AG04450 (cell line): ENCODE measurements at regions not wholly inside any gene's neighbourhood (a gene's known extent, or its start where the extent isn't known, plus 50 kb on each side); places are given as distances from the start of the nearest gene placed in this dataset.
A peak's percentile ranks its signal among the peaks of the same experiment; 100 is the strongest.

Experiments
- CTCF ChIA-PET: fragments of 300-600, 350-600 bp; formaldehyde crosslinking; extraction: SDS; loops from one replicate; lab custom pipeline; 2022; ENCODE audit warnings: antibody characterized with exemption, inconsistent platforms; lab: Charles Lee
- POLR2A ChIA-PET: fragments of 350-600 bp; formaldehyde crosslinking; extraction: SDS; loops from one replicate; lab custom pipeline; 2021; ENCODE audit warnings: antibody characterized with exemption, inconsistent platforms; lab: Yijun Ruan, JAX
- DNase-seq: peaks from one replicate; pipeline ENCODE4 v3.0.0-alpha.2; 2011; ENCODE audit warnings: low read depth, low spot score
- H3K27ac ChIP-seq: one replicate; pipeline ENCODE4 v1.5.1; 2012; ENCODE audit warnings: low read depth, low read length, control low read depth
- H3K27me3 ChIP-seq: one replicate; pipeline ENCODE4 v1.6.0; 2012; ENCODE audit warnings: low read length; ENCODE audit not compliant: control insufficient read depth, insufficient read depth
- H3K4me3 ChIP-seq: 2 replicates; pipeline ENCODE4 v1.5.1; 2011; ENCODE audit warnings: mild to moderate bottlenecking, low read depth, low read length, control low read depth
- H3K9me3 ChIP-seq: 2 replicates; pipeline ENCODE4 v1.5.1; 2012; ENCODE audit warnings: low read length; ENCODE audit not compliant: control insufficient read depth, insufficient read depth
- CTCF ChIP-seq: IDR thresholded peaks from 2 replicates; pipeline ENCODE4 v1.5.1; 2011; ENCODE audit warnings: low read depth, low read length, control low read depth, inconsistent platforms

GRCh38 chr20:48298433-48298832 is 513.2 kb upstream of the SULF2 start:
- H3K9me3 ChIP-seq, result peaks cover 3% of the 10 kb centered on the region; the same call in 1 of the 2 replicates
- H3K27me3 ChIP-seq, result no peaks in the 10 kb centered on the region
- no peak for DNase-seq
- no peak overlapping the region for H3K4me3 ChIP-seq
- TF ChIP-seq CTCF, result no peak
- POLR2A ChIA-PET, result interaction anchor here (0.7 kb wide), 1 partner anchor 967 kb away, joined by 11 read pairs; no protein-coding TSS in a partner anchor
- H3K27ac ChIP-seq, result peak overlapping the region; percentile 35
- CTCF ChIA-PET, result interaction anchor here (2.6 kb wide), 1 partner anchor 322 kb away, joined by 6 read pairs; no protein-coding TSS in a partner anchor

GRCh38 chr20:48295966-48296421 is 510.7 kb upstream of the SULF2 start:
- POLR2A ChIA-PET, result interaction anchor here (0.8 kb wide), 1 partner anchor 11 kb away, joined by 3 read pairs; no protein-coding TSS in a partner anchor
- CTCF ChIA-PET, result interaction anchor here (0.8 to 1.8 kb wide), 5 partner anchors 325 to 632 kb away, joined by 3 to 10 read pairs (median 6); no protein-coding TSS in a partner anchor
- Histone ChIP-seq H3K27me3 (peaks cover under 1% of the 10 kb centered on the region), H3K27ac (peak overlapping the region; percentile 89), H3K9me3 (peaks cover 3% of the 10 kb centered on the region; the same call in 1 of the 2 replicates), H3K4me3 (no peak overlapping the region)
- no peak for TF ChIP-seq CTCF
- DNase-seq, result peak; percentile 36

GRCh38 chr20:48295445-48295903 is 510.2 kb upstream of the SULF2 start:
- Histone ChIP-seq H3K27ac (peak overlapping the region; percentile 89), H3K27me3 (peaks cover 4% of the 10 kb centered on the region), H3K9me3 (peaks cover 3% of the 10 kb centered on the region; the same call in 1 of the 2 replicates), H3K4me3 (no peak overlapping the region)
- peak; percentile 48 for TF ChIP-seq CTCF
- DNase-seq, result peak; percentile 79
- POLR2A ChIA-PET, result interaction anchor here (0.8 kb wide), 1 partner anchor 11 kb away, joined by 3 read pairs; no protein-coding TSS in a partner anchor
- CTCF ChIA-PET, result interaction anchor here (0.7 to 1.8 kb wide), 6 partner anchors 325 to 673 kb away, joined by 3 to 10 read pairs (median 6); no protein-coding TSS in a partner anchor

DNA sequence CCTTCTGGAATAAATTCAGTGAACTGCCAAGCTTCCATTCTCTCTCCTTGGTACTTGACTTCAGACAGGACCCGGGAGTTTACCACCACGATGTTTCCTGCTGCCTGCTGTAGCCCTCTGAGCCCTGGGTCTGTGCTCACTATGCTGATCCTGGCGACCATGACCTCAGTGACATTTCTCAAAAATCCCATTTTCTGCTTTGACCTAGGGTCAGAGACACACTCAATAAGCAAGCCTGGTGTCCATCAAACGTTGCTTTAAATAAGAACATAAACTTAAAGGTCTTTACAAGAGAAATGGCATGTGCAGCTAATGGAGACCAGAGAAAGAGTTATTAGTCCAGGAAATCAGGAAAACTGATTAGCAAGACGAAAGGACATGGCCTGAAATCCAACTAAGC is 509.7 kb upstream of the SULF2 start:
- H3K27me3 ChIP-seq, result peaks cover 4% of the 10 kb centered on the region
- CTCF ChIA-PET, result interaction anchor here (0.7 to 1.8 kb wide), 4 partner anchors 326 to 672 kb away, joined by 3 to 10 read pairs (median 8); no protein-coding TSS in a partner anchor
- DNase-seq, result no peak

More for the DNA sequence above, 509.7 kb upstream of the SULF2 start:
- Histone ChIP-seq H3K9me3 (peaks cover 3% of the 10 kb centered on the region; the same call in 1 of the 2 replicates), H3K4me3 (no peak overlapping the region), H3K27ac (peak overlapping the region; percentile 89)
- no peak for TF ChIP-seq CTCF
- POLR2A ChIA-PET, result no interaction called here
